ENCODE measurements at regions not wholly inside any gene's neighbourhood (a gene's known extent, or its start where the extent isn't known, plus 50 kb on each side); places are given as distances from the start of the nearest gene placed in this dataset.

- TF ChIP-seq CTCF (conservative IDR thresholded peaks at IDR 0.05; ENCODE audit: low read length), result no peak
- no peak for TF ChIP-seq EZH2phosphoT487 (IDR thresholded peaks at IDR 0.05; ENCODE audit: borderline replicate concordance)
These were observed 64.6 kb upstream of the UBE2E1 start for GRCh38 chr3:23741036-23741706.

Measured in Loucy (cell line).